HCT116 (cell line): ENCODE measurements at regions not wholly inside any gene's neighbourhood (a gene's known extent, or its start where the extent isn't known, plus 50 kb on each side); places are given as distances from the start of the nearest gene placed in this dataset.

ENCODE experiments used
- CTCF ChIP-seq, 3 experiments: fragments of 200-600 bp in 1 of 3; sonication (generic) in 1 of 3; IDR thresholded peaks in 2 of 3; conservative IDR thresholded peaks in 1 of 3; 2 replicates each; pipeline ENCODE4 v1.5.1; 2012 to 2017; ENCODE audit warnings: low read depth in 2 of 3, low read length in 2 of 3, antibody characterized with exemption in 1 of 3, borderline replicate concordance in 1 of 3, control low read depth in 1 of 3, mild to moderate bottlenecking in 1 of 3, mixed read lengths in 1 of 3, mixed run types in 1 of 3, moderate library complexity in 1 of 3; ENCODE audit not compliant: insufficient read depth in 1 of 3
- REST ChIP-seq: IDR thresholded peaks from 2 replicates; pipeline ENCODE4 v1.6.1; 2012; ENCODE audit warnings: low read depth
- SP1 ChIP-seq: IDR thresholded peaks from 2 replicates; pipeline ENCODE4 v1.6.1; 2012; ENCODE audit warnings: low read depth
- TCF7L2 ChIP-seq: IDR thresholded peaks from 2 replicates; pipeline ENCODE4 v1.7.0; 2011; ENCODE audit warnings: borderline replicate concordance, inconsistent platforms; ENCODE audit not compliant: insufficient read depth, insufficient read length; ENCODE audit errors: extremely low read depth

- TF ChIP-seq CTCF (IDR thresholded peaks at IDR 0.05 in 2 of 3, conservative IDR thresholded peaks at IDR 0.05 in 1 of 3; ENCODE audit: borderline replicate concordance in 1 of 3, insufficient read depth in 1 of 3, low read depth in 2 of 3, low read length in 2 of 3) (no peak), TCF7L2 (no peak), REST (no peak), SP1 (no peak)
These were observed 252.9 kb downstream of the CRLF2 start for GRCh38 chrX:959595-959994.
